NCI-H2196 (cell line): ENCODE measurements at regions not wholly inside any gene's neighbourhood (a gene's known extent, or its start where the extent isn't known, plus 50 kb on each side); places are given as distances from the start of the nearest gene placed in this dataset.
A peak's percentile ranks its signal among the peaks of the same experiment; 100 is the strongest.
"Not testable (repeated sequence)": the region's sequence is repeated elsewhere in the genome, so short reads cannot be mapped to it uniquely, and the experiment has no call there.

Experiments
- DNase-seq: peaks from one replicate; lab custom pipeline; 2025; ENCODE audit not compliant: unreplicated experiment; lab: John Stamatoyannopoulos, UW

DNA sequence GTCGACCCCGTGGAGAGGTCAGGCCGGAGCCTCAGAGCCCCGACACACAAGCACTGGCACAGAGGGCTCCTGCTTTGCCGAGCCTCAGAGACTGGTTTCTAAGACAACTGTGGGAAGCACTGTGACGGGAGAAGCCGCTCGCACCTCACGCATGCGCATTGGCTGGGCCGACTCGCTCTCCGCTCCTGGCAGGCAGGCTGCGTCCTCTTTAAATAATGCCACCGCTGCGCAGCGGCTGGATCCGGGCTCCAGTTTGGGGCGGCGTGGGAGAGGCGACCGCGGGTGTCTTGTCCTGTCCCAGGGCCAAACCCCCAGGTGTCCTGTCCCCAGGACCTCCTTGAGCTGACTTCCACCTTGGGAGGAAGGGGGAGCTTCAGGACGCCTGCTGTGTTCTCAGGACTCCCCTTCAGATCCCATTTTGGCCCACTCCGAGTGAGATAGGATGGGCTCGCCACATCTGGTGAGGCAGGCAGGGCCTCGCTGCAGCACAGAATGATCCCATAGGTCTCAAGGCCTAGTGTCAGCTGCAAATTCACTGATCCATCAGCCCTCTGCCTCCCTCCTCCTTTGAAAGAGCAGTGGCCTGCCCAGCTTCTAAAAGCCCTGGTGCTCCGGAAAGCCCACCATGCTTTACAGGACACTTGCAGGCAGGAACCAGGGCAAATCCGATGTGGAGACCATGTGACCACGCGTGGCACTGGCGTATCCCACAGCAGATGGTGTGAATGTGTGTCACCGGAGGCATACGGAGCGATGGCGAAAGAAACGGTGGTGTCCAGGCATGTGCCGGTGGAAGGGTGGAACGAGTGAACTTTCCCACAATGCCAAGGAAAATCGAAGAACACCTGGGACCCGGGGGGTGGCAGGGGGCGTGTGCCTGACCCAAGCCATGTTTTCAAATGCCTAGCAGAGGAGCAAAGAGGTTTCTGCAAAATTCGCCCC, 169.3 kb upstream of the ZNF337 start:
- peak; percentile 78 for DNase-seq

DNA sequence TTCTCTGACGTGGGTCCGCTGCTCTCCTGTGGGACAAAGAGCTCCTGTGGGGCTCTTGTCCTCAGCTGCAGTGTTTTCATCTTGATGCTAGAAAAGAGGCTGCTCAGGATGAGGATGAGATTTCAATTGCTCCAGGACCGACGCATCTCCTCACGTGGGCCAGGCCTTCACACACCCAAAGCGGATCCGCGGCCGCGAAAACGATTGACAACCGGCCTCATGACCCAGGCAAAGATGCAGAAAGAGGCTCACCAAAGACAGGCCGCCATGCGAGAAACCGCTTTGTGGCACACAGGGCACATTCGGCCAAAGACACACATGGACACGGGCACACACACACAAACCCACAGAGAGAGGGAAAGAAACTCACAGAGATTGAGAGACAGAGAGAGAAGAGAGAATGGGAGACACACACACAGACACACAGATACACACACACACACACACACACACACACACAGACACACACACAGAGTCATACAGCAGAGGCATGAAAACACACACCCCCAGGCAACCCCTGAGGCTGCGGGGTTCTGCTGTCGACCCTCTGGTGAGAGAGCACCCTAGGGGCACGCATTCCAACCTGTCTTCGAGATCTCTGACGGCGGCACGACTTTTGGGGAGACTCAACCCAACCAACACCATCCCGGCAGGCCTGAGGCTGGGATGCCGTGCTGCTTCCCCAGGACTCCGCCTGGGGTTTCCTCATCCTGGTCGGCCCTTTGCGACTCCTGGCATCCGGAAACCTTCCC, 168.5 kb upstream of the ZNF337 start:
- DNase-seq: not testable (repeated sequence)

DNA sequence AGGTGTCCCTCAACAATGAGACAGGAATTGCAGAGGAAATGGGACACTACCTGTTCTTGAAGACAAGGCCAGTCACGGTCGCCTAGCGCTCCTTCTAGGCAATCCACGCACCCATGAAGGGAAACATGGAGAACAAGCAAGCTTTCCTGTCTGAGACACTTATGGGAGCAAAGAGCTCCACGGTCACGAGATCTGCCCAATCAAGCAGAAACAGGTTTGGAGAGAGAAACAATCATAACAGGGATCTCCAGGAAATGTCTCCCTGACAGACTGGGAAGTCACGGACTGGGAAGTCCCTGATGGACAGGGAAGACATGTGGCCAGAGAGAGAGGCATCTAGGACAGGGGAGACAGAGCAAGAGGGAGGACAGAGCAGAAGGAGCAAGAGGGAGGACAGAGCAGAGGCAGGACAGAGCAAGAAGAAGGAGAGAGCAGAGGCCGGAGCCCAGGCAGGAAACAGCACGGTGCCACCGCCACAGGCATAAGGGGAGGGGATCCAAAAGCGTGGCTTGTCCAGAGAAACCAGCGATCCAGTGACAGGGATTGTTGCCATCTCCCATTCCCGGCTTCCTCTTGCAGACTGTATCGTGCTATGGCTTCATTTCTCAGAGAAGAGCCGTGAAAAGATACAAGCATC, 167.8 kb upstream of the ZNF337 start:
- no peak for DNase-seq

DNA sequence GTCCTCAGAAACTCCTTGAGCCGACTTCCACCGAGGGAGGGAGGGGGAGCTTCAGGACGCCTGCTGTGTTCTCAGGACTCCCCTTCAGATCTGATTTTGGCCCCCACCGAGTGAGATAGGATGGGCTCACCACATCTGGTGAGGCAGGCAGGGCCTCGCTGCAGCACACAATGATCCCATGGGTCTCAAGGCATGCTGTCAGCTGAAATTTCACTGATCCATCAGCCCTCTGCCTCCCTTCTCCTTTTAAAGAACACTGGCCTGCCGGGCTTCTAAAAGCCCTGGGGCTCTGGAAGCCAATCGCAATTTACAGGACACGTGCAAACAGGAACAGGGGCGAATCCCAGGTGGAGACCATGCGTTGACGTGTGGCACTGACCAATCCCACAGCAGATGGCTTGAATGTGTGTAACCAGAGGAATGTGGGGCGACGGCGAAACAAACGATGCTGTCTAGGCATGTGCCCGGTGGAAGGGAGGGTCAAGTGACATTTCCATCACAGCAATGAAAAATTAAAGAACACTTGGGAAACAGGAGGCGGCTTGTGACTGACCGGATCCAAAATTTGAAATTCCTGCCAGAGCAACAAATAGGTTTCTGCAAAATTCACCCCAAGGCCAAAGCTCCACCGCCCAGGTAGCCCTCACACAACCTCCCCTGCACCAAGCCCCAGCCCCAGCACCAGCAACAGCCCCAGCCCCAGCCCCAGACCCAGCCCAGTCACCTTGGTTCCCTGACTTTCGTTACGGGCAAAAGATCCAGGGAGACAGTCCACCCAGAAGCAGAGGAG, 167.1 kb upstream of the ZNF337 start:
- DNase-seq: no peak

DNA sequence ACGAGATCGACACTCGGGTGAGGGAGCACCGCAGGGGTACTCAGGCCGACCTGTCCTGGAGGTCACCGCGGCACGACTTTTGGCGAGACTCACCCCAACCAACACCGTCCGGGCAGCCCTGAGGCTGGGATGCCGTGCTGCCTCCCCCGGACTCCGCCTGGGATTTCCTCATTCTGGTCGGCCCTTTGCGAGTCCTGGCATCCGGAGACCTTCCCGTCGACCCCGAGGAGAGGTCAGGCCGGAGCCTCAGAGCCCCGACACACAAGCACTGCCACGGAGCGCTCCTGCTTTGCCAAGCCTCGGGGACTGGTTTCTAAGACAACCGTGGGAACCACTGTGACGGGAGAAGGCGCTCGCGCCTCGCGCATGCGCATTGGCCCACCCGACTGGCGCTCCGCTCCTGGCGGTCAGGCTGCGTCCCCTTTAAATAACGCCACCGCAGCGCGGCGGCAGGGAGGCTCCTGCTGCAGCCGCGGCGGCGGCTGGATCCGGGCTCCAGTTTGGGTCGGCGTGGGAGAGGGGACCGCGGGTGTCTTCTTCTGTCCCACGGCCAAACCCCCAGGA, 166.4 kb upstream of the ZNF337 start:
- DNase-seq: peak; percentile 88

DNA sequence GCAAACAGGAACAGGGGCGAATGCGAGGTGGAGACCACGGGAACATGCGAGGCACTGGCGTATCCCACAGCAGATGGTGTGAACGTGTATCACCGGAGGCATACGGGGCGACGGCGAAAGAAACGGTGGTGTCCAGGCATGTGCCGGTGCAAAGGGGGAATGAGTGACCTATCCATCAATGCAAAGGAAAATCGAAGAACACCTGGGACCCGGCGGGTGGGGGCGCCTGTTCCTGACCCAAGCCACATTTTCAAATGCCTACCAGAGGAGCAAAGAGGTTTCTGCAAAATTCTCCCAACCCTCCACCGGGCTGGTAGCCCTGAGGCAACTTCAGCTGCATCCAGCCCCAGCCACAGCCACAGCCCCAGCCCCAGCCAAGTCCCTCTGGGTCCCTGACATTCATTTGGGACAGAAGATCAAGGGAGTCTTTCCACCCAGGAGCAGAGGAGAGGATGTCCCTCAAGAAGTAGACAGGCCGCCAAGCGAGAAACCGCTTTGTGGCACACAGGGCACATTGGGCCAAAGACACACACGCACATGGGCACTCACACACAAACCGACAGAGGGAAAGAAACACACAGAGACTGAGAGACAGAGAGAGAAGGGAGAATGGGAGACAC, 164.0 kb upstream of the ZNF337 start:
- DNase-seq: no peak

DNA sequence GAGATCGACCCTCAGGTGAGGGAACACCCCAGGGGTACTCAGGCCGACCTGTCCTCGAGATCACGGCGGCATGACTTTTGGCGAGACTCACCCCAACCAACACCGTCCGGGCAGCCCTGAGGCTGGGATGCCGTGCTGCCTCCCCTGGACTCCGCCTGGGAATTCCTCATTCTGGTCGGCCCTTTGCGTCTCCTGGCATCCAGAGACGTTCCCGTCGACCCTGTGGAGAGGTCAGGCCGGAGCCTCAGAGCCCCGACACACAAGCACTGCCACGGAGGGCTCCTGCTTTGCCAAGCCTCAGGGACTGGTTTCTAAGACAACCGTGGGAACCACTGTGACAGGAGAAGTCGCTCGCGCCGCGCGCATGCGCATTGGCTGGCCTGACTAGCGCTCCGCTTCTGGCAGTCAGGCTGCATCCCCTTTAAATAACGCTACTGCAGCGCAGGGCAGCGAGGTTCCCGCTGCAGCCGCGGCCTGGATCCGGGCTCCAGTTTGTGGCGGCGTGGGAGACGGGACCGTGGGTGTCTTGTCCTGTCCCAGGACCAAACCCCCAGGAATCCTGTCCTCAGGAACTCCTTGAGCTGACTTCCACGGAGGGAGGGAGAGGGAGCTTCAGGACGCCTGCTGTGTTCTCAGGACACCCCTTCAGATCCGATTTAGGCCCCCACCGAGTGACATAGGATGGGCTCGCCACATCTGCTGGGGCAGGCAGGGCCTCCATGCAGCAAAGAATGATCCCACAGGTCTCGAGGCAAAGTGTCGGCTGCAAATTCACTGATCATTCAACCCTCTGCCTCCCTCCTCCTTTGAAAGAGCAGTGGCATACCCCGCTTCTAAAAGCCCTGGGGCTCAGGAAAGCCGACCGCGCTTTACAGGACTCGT, 163.2 kb upstream of the ZNF337 start:
- peak; percentile 74 for DNase-seq

DNA sequence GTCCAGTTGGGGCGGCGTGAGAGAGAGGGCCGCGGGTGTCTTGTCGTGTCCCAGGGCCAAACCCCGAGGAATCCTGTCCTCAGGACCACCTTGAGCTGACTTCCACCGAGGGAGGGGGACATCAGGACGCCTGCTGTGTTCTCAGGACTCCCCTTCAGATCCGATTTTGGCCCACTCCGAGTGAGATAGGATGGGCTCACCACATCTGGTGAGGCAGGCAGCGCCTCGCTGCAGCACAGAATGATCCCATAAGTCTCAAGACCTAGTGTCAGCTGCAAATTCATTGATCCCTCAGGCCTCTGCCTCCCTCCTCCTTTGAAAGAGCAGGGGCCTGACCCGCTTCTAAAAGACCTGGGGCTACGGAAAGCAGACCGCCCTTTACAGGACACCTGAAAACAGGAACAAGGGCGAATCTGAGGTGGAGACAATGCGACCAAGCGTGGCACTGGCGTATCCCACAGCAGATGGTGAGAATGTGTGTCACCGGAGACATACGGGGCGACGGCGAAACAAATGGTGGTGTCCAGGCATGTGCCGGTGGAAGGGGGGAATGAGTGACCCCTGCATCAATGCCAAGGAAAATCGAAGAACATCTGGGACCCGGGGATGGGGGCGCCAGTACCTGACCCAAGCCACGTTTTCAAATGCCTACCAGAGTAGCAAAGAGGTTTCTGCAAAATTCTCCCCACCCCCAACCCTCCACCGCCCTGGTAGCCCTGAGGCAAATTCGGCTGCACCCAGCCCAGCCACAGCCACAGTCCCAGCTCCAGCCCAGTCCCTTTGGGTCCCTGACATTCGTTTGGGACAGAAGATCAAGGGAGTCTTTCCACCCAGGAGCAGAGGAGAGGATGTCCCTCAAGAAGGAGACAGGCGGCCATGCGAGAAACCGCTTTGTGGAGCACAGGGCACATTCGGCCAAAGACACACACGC, 162.1 kb upstream of the ZNF337 start:
- DNase-seq: no peak

DNA sequence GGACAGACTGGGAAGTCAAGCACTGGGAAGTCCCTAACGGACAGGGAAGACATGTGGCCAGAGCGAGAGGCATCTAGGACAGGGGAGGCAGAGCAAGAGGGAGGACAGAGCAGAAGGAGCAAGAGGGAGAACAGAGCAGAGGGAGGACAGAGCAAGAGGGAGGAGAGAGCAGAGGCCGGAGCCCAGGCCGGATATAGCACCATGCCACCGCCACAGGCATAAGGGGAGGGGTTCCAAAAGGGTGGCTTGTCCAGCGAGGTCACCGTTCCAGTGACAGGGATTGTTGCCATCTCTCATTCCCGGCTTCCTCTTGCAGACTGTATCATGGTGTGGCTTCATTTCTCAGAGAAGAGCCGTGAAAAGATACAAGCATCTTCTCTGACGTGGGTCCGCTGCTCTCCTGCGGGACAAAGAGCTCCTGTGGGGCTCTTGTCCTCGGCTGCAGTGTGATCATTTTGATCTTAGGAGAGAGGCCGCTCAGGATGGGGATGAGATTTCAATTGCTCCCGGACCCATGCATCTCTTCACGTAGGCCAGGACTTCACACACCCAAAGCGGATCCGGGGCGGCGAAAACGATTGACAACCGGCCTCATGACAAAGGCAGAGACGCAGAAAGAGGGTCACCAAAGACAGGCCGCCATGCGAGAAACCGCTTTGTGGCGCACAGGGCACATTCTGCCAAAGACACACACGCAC, 160.6 kb upstream of the ZNF337 start:
- not testable (repeated sequence) for DNase-seq

DNA sequence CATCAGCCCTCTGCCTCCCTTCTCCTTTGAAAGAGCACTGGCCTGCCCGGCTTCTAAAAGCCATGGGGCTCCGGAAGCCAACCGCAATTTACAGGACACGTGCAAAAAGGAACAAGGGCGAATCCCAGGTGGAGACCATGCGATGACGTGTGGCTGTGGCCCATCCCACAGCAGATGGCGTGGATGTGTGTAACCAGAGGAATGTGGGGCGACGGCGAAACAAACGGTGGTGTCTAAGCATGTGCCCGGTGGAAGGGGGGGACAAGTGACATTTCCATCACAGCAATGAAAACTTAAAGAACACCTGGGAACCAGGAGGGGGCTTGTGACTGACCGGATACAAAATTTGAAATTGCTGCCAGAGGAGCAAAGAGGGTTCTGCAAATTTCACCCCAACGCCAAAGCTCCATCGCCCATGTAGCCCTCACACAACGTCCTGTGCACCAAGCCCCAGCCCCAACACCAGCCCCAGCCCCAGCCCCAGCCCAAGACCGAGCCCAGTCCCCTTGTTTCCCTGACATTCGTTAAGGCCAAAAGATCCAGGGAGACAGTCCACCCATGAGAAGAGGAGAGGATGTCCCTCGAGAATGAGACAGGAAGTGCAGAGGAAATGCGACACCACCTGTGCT, 159.7 kb upstream of the ZNF337 start:
- no peak for DNase-seq

DNA sequence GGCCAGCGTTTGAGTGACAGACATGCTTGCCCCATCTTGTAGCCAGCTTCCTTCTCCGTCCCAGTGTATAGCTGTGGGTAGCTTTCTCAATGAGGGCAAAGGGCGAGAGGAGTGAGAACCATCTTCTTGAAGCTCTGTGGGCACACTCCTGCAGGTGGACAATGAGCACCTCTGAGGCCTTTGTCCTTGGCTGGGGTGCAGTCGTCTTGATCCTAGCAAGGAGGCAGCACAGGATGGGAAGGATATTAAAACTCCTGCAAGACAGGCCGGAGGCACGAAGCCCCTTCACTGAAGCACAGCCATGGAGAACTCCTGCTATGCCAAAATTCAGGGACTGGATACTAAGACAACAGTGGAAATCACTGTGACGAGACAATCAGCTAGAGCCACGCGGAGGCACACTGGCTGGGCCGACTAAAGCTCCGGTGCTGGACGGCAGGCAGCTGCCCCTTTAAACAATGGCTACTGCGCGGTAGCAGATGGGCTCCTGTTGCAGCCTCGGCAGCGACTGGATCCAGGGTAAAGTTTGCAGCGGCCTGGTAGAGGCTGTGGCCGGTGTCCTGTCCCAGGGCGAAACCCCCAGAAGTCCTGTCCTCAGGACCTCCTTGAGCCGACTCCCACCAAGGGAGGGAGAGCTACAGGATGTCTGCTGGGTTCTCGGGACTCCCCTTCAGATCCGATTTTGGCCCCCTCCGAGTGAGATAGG, 159.0 kb upstream of the ZNF337 start:
- DNase-seq: not testable (repeated sequence)

DNA sequence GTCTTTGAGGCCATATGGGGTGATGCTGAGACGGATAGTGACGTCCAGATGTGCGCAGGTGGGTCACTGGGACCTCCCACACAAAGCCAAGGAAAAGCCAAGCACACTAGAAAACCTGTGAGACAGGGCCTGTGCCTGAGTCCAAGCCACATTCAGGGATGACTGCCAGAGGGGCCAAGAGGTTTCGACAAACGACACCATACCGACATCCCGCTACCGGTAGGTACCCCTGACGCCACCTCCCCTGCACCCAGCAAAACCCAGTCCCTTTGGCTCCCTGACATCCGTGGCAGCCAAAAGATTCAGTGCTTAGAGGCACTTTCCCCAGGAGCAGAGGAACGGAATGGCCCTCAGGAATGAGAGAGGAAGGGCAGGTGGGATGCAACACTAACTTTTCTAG, 158.0 kb upstream of the ZNF337 start:
- not testable (repeated sequence) for DNase-seq

DNA sequence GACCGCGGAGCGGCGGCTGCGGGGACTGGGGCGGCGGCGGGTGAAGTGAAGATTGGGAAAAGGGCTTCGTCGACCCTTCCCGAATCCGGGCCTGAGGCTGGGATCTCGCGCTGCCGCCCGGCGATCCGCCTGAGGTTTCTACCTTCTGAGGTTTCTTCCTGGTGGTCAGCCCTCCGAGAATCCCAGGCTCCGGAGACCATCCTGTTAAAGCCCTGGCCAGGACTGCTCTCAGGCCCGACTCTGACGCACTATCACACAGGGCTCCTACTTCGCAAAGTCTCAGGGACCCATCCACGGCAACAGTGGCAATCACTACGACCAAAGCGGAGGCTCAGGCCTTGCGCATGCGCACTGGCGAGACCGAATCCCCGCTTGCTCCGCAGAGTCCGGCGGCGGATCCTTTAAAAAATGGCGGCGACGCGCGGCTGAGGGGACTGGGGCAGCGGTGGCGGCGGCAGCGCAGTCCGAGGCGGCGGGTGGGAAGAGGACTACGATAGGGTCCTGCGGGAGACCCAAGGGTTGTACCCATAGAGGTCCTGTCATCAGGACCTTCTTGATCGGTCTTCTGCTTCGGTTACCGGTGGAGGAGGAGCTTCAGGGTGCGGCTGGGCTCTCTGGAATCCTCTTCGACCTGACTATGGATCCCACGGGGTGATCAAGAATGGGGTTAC, 157.2 kb upstream of the ZNF337 start:
- DNase-seq: peak; percentile 71

DNA sequence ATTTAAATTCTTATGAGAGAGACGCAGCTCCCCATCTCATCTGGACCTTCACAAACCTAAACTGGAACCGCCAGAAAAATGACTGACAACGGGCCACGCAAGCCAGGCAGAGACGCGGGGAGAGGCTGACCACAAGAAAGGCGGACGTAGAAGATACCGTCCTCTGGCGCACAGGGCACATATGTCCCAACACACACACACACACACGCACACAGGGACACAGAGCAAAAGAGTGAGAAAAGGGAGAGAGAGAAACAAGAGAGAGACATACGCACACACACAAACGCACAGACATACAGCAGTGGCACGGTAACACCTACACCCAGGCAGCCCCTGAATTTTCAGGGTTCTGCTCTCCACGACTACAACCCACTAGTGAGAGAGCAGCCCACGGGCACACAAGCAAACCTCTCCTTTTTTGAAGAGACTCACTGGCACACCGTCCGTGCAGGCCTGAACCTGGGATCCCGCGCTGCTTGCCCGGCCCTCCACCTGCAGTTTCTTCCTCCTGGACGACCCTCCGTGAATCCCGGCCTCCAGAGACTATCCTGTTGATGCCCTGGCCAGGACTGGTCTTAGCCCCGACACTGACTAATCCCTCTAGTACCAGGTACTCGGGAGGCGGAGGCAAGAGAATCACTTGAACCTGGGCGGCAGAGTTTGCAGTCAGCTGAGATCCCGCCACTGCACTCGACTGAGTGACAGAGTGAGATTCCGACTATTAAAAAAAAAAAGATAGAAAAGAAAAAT, 156.5 kb upstream of the ZNF337 start:
- DNase-seq: not testable (repeated sequence)

DNA sequence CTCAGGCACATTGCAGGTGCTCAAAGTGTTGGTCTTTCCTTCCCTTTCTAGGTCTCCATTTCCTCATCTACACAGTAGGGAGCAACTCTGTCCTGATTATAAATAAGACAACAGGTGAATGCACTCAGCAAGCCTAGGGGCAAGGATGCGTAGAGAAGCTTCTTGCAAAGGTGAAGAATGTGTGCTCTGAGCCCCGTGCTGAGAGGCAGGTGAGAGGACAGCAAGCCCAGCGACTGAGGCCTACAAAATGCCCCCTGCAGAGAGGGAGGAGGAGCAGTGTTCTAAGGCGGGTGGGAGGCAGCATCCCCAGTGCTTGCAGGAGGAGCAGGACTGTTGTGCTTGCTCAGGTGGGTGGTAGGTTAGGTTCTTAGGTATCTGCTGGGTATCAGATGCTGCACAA, 153.5 kb upstream of the ZNF337 start:
- DNase-seq: not testable (repeated sequence)
